G401 (cell line): ENCODE measurements at regions not wholly inside any gene's neighbourhood (a gene's known extent, or its start where the extent isn't known, plus 50 kb on each side); places are given as distances from the start of the nearest gene placed in this dataset.

Experiments used
- DNase-seq: peaks from one replicate; pipeline ENCODE4 v3.0.0-alpha.2; 2015; ENCODE audit warnings: low spot score
- in situ Hi-C: cut with HindIII; loops from 2 replicates; pipeline ENCODE4 v1.10.0; 2016; ENCODE audit warnings: low sequenced_read_pairs, mixed read lengths

DNA sequence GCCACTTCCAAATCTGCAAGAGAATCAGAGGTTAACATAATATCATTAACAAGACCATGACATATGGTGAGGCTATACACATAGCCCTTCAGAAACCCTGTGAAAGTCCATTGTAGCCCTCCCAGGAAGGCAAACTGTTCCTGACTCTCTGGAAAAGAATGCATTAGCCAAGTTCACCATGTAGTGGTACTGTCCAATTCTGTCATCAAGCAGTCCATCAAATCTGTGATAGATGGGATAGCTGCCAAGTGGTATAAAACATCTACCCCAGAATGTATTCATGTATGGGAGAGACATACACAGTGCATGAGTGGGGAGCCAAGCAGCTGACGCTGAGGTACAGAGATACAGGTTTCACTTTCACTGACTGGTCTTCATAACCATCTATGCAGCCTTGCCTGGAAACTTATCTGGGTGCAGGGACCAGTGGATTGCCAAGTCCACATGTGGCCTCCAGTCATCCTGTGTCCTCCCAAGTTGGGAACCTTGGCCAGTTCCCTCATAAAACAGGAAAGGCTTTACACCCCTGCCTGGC is 281.1 kb downstream of the MBD2 start:
- in situ Hi-C loops: no loop called here

DNA sequence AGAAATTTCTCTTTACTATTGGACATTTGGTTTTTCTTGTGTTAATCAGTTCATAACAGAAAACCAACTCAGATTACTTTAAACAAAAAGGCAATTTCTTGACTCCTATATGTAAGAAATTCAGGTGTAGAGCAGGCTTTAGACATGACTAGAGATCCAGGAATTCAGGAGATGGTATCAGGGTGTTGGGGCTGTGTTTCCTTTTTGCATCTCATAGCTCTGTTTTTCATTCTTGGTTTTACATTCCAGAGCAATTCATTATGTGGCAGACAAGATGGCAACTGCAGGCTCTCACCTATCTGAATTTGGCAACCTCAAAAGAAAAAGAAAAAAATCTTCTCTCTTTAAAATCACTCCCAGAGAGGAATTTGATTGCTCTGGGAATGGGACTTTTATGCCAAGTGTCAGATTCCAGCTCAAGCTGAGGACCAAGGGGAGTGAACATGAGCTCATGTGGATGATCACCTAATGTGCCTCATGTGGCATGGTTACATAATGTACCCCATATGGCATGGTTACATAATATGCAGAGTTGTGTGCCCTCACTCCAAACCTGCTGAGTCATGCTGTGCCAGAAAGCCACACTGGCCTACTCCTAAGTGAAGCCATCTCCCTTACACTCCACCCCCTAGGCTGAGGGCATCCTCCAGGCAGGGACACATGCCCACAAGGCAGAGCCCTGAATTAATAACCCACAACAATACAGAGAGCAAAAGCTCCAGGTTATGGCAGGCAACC is 282.7 kb downstream of the MBD2 start:
- DNase-seq: no peak
- in situ Hi-C loops: no loop called here

More for the DNA sequence above, 281.1 kb downstream of the MBD2 start:
- no peak for DNase-seq

DNA sequence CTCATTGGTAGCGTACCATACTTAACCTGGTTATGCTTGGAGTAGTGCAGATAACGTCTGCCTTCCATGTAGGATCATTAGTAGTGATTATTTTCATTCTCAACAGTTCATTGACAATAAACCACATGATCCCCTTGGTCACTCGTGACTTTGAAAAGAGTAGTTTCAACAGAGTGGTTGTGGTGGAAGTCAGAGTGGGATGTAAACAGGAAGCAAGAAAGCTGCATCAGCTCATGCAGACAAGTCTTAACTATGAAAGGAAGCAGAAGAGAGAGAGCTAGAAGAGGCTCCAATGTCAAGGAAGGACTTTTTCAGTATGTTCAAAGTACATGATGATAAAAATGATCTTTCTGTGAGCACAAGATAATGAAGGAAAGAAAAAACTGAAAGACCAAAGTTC is 287.4 kb downstream of the MBD2 start:
- in situ Hi-C loops: no loop called here
- DNase-seq: no peak

DNA sequence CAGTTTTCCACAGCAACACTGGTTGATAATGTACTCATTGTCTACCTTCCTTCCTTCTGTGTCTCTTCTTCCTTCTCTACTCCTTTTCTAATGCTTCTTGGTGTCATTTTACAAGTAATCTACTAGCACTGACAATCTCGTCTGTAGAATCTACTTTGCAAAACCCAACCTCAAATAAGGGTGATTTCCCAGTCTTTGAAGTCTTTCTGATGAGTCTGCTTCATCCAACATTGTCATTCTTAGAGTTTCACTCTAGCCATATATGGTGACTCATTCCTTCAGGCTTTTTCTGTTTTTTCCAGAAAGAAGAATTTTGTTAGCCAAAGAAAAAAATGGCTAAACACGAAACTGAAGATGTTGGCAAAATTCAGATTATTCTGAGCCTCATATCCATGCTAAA is 288.7 kb downstream of the MBD2 start:
- DNase-seq: no peak
- in situ Hi-C loops: no loop called here

DNA sequence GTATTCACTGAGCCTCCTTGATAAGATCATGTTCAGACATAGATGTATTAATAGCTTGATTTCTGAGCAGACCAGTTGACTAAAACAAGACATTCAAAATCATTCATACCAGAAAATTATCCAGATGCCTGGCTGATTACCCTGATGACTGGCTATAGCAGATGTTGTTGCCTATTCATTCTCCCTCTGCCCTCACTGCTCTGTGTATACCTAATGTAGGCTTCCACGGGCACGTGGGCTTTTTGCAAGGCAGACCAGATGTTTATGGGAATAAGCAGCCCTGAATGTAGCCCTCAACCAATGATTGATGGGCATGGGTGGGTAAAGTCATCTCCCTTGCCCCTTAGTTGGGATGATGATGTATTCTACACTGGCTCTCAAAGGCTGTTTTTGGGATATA is 289.1 kb downstream of the MBD2 start:
- in situ Hi-C loops: no loop called here
- no peak for DNase-seq

DNA sequence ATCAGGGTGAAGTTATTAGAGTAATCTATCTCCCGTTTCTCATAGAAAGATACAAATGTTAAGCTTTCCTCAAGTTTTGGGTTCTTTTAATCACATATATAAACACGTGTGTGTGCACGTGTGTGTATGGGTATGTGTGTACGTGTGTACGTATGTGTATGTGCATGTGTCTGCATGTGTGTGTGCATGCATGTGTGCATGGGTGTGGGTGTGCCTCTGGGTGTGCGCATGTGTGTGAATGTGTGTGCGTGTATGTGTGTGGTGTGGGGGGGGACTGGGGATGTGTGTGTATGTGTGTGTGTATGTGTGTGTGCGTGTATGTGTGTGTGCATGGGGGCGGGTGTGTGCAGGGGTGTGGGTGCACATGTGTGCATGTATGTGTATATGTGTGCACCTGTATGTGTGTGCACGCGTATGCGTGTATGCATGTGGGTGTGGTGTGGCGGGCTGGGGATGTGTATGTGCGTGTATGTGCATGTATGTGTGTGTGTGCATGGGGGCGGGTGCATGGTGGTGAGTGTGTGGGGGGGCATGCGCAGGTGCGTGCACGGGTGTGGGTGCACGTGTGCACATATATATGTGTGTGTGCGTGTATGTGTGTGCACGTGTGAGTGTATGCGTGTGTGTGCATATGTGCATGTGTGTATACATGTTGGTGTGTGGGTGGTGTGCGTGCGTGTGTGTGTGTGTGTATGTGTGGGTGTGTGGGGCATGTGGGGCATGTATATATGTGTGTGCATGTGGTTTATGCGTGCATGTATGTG is 304.0 kb downstream of the MBD2 start:
- DNase-seq: no peak
- in situ Hi-C loops: no loop called here

DNA sequence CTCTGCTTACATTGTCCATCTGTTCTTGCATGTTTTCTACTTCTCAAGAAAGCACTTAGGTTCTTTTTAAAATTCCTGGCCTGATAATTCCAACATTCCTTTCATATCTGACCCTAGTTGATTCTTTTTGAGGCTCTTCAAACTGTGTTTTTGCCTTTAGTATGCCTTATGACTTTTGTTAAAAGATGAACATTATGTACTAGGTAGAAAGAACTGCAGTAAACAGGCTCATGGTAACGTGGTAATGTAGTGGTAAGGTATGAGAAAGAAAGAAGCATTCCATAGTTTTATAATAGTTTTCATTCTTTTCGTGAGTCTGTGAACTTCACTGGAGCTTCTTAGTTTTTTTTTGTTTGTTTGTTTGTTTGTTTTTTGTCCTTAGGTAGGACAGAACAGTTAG is 306.4 kb downstream of the MBD2 start:
- in situ Hi-C loops: no loop called here
- no peak for DNase-seq

DNA sequence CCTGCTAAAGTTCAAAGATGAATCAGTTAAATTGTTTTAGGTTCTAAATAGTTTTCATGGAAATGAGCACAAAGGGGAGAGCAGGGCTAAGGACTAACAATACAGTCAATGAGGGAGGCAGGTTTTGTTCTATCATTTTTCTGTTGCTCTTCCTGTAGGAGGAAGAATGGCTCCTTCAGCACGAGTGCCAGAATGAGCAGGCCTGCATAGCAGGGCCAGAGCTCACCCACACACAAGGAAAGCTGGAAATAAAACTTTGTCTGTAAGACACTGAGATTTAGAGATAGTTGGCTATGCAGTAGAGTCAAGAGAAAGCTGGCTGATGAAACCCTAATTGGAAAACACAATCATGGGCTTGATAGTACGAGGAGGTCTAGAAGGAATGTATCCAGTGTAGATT is 313.3 kb downstream of the MBD2 start:
- DNase-seq: no peak
- in situ Hi-C loops: no loop called here

DNA sequence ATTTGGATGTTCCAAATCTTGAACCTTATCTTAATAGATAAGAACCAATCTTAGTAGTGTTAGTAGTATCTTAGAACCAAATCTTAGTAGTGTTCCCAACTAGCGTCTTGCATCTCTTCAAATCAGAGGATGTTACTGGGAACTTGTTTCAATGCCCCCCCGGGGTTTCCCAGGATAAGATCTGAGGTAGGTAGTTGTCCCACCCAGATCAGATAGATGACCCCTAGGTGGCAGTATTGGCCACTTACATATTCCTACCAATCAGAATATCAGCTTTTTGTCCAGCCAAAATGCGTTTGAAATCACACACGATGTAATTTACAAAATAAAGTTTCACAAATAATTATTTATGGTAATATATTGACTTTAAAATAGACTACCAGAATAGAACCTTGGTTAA is 314.8 kb downstream of the MBD2 start:
- in situ Hi-C loops: no loop called here

DNA sequence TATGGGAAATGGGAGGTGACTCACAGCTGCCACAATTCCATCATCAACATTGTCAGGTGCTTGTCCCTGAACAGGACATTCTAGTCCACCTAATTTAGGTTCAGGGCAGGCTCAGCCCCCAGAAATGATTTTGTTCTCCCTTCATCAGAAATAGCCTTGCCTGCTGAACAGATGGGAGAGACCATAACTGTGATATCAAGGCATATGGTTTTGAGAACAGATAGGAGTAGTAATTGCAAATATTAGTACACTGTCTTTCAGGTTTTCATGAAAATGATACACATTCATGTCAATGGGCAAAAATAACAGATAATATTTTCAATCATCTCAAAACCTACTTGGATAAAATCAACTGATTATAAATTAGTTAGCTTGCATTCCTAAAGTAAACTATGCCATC is 316.5 kb downstream of the MBD2 start:
- in situ Hi-C loops: no loop called here

More for the DNA sequence above, 314.8 kb downstream of the MBD2 start:
- DNase-seq: no peak

DNA sequence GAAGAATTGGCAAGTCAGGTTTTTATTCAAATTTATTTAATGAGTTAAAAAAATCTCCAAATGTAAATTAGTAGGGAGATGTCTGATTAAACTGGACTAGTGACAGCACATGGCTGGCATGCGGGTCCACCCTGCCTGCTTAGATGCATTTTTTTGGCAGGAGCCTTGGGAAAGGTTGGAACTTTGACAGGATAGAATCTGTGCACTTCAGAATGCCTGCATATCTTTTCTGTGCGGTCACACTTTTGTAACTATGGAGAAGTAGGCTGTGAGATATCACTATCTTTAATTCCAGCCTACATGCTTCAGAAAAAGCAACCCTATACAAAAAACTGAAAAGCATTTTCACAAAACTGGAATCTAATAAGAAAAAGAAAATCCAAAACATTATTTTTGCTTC is 317.8 kb downstream of the MBD2 start:
- in situ Hi-C loops: no loop called here
- peak; percentile 10 for DNase-seq

More for the DNA sequence above, 316.5 kb downstream of the MBD2 start:
- no peak for DNase-seq

DNA sequence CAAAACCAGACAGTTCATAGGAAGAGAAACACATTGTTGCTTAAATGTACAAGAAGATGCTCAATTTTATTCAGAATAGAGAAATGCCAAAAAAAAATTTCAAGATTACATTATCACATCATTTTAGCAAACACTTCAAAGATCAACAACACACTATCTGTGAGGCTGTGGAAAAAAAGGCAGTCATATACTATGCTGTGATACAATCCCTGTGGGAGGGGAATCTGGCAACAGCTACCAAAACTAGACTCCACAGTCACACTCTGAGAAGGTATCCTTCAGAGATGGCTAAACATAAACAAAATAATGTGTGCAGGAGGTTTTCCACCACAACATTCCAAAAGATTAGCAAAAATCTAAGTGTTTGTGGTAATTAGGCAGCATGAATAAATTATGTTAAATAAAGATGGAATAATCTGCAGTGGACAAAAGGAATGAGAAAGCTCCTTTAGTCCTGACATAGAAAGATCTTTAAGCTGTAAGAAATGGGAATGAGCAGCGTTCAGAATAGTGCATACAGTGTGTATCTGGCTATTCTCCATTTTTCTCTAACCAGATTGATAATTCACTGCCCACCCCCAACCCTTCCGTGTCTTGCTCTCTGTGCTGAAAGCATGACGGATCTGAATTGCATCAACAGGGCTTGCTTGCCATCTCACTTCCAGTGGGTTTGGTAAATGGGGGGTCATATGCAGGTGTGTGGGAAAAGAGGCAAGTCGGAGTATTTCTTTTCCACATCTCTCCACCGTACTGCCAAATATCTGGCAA is 329.6 kb downstream of the MBD2 start:
- DNase-seq: no peak
- in situ Hi-C loops: no loop called here

DNA sequence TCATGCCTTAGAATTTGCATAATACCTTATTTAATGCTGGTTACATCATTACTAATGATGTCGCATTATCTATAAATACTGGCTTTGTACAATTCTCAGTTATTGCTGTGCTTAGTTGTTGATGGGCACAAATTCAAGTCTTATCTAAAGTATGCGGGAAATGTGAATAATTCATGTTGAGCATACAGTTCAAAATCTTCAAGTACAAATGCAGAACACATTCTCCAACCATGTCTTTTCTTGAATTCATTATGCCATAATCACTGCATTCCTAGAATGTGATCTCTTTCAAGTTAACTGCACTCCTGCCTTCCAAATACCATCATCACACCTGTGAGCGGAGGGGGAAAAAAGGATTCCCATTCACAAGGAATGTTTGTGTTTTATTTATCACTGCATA is 337.0 kb downstream of the MBD2 start:
- no peak for DNase-seq
- in situ Hi-C loops: no loop called here

DNA sequence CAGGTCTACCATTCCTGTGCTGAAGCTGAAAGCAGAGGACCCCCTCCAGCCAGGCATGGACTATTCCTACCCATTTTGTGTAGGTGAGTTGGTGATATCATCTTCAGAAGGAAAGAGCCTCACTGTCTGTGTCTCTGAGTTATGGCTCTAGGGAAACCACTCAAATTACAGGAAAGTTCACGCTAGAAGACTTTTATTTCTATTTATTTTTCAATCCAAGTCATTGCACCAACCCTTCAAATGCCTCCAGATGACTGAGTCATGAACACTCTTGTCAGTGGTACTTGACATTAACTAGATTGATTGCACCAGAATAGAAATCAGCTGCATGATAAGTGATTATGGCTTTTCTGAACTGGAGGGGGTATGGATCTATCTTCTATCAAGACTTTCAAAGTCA is 338.4 kb downstream of the MBD2 start:
- in situ Hi-C loops: no loop called here
- no peak for DNase-seq

DNA sequence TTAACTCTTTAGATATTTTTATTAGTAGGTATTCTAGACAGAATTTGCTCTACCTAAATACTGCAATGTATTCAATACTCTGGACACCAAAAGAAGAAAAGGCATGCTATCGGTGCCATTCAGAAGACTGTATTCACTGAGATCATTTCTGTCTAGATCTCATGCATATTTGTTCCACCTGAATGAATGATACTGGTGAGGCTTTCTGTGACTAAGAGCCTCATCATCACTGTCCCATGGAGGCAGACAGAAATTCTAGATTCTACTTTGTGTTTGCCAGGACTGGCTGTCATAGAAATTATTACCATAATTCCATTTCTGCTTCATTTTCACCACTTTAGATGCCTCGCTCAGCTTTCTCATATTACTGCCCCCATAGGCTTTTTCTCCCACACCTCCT is 340.7 kb downstream of the MBD2 start:
- DNase-seq: no peak
- in situ Hi-C loops: no loop called here

DNA sequence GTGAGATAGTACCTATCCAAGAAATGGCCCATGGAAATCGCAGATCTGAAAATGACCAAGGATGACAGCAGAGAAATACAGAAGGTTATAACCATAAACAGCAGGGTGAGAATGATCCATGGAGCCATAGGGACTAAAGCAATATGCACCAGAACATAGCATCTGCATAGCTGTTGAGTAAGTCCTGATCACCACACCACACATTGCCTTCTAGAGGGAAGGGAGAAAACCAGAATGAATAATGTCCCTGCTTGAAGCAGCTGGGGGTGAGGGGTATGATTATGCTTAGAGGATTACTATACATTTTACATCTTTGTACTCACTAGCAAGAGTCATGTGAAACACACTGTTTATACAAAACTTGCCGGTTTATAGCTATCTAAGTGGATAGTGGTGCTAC is 350.4 kb downstream of the MBD2 start:
- in situ Hi-C loops: no loop called here
- no peak for DNase-seq

DNA sequence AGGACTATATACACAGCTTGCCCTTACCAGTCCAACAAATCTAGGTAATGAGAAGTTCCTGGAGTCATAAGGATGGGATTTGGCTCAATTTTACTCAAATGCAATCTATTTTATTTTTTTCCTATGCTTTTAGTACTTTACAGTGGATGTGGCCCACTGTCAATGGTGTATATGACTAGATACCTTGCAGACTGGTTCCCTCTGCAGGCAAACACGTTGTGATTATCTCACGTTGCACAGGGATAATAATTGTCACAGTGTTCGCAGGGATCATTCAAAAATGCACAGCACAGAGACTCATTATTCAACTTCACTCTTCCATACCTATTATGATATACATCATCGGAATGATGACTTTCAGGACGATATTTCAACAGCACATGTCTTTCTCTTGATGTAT is 359.7 kb downstream of the MBD2 start:
- DNase-seq: no peak
- in situ Hi-C loops: no loop called here

DNA sequence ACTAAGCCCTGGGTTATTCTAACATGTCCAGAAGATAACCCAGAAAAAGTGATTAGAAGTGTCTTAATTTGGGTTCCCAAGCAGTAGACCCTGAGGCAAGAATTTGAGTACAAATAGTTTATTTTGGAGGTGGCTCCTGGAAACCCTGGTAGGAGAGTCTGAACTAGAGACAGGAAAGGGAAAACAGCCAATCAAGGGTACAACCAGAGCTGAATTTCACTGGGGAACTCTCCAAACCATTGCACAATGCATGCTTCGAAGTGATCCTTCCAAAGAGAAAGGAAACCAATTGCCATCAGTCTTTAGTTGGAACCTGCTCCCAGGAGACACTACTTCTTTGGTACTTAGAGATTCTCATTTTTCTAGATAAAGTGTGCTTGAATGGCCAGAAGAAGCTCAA is 361.5 kb downstream of the MBD2 start:
- in situ Hi-C loops: no loop called here
- DNase-seq: no peak

DNA sequence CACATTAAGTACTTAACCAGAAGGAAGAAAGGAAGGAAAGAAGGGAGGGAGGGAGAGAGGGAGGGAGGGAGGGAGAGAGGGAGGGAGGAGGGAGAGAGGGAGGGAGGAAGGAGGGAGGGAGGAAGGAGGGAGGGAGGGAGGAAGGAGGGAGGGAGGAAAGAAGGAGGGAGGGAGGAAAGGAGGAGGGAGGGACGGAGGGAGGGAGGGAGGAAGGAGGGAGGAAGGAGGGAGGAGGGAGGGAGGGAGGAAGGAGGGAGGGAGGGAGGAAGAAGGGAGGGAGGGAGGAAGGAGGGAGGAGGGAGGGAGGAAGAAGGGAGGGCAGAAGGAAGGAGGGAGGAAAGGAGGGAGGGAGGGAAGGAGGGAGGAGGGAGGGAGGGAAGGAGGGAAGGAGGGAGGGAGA is 363.3 kb downstream of the MBD2 start:
- no peak for DNase-seq
- in situ Hi-C loops: no loop called here

DNA sequence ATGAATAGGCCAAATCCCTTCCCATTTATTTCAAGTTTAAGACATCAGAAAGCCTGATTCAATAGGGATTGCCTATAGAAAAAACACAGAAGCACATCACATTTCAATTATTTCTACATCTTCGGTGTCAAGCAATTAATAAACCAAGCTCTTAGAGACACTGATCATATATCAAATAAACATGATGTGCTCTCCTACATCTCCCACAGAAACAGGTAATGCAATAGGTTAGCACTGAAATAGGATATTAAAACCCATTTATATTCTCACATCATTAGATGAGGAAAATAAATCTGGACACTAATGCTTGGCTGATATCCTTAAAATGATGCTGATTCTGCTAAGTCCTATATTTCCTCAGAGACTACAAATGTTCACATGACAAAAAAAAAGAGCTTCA is 364.7 kb downstream of the MBD2 start:
- in situ Hi-C loops: no loop called here
- no peak for DNase-seq
